Right atrium auricular region (tissue), 2 donors: ENCODE measurements at regions not wholly inside any gene's neighbourhood (a gene's known extent, or its start where the extent isn't known, plus 50 kb on each side); places are given as distances from the start of the nearest gene placed in this dataset.

Experiments
- DNase-seq: peaks from one replicate; pipeline ENCODE4 v3.0.0-alpha.2; 2019; ENCODE audit warnings: low spot score
- H3K27ac ChIP-seq, 2 donors: fragments of 200-600 bp; sonication (generic); 1 replicate in 1 of 2; 2 replicates in 1 of 2; pipeline ENCODE4 v1.5.1; 2016 to 2019
- H3K27me3 ChIP-seq, 2 donors: fragments of 200-600 bp; sonication (generic); one replicate each; pipeline versions ENCODE4 v1.5.1 to v1.6.0; 2017 to 2019
- H3K36me3 ChIP-seq: fragments of 200-600 bp; sonication (generic); one replicate; pipeline ENCODE4 v1.5.1; 2016
- H3K4me1 ChIP-seq, 2 donors: fragments of 200-600 bp; sonication (generic); one replicate each; pipeline versions ENCODE4 v1.5.1 to v1.6.0; 2017 to 2019
- H3K4me3 ChIP-seq, 2 donors: fragments of 200-600 bp; sonication (generic); 1 replicate in 1 of 2; 2 replicates in 1 of 2; pipeline ENCODE4 v1.5.1; 2017 to 2019; ENCODE audit warnings: mild to moderate bottlenecking in 1 of 2, moderate library complexity in 1 of 2
- H3K9me3 ChIP-seq, 2 donors: fragments of 200-600 bp; sonication (generic); one replicate each; pipeline ENCODE4 v1.5.1; 2019
- TF ChIP-seq, protein P1 (sequence below), 2 donors: fragments of 200-600 bp; sonication (generic); IDR thresholded peaks; one replicate each; pipeline ENCODE4 v1.5.1; 2019; ENCODE audit warnings: antibody characterized with exemption in 2 of 2

GRCh38 chr16:79723583-79724168 lies 123.1 kb upstream of the MAF start:
- Histone ChIP-seq H3K4me1 (no peaks in the 10 kb centered on the region), H3K27me3 (no peaks in the 10 kb centered on the region), H3K4me3 (no peak overlapping the region), H3K9me3 (no peaks in the 10 kb centered on the region), H3K27ac (no peak overlapping the region), H3K36me3 (no peaks in the 10 kb centered on the region)
- no peak for DNase-seq
- TF ChIP-seq, protein P1, sequence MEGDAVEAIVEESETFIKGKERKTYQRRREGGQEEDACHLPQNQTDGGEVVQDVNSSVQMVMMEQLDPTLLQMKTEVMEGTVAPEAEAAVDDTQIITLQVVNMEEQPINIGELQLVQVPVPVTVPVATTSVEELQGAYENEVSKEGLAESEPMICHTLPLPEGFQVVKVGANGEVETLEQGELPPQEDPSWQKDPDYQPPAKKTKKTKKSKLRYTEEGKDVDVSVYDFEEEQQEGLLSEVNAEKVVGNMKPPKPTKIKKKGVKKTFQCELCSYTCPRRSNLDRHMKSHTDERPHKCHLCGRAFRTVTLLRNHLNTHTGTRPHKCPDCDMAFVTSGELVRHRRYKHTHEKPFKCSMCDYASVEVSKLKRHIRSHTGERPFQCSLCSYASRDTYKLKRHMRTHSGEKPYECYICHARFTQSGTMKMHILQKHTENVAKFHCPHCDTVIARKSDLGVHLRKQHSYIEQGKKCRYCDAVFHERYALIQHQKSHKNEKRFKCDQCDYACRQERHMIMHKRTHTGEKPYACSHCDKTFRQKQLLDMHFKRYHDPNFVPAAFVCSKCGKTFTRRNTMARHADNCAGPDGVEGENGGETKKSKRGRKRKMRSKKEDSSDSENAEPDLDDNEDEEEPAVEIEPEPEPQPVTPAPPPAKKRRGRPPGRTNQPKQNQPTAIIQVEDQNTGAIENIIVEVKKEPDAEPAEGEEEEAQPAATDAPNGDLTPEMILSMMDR (IDR thresholded peaks at IDR 0.05) = no peak

GRCh38 chr16:79721270-79721669 lies 120.7 kb upstream of the MAF start:
- Histone ChIP-seq H3K36me3 (no peaks in the 10 kb centered on the region), H3K9me3 (no peaks in the 10 kb centered on the region), H3K27me3 (no peaks in the 10 kb centered on the region), H3K27ac (no peak overlapping the region), H3K4me3 (no peak overlapping the region), H3K4me1 (no peaks in the 10 kb centered on the region)
- no peak for DNase-seq
- TF ChIP-seq, protein P1 (IDR thresholded peaks at IDR 0.05) = no peak

- H3K4me1 ChIP-seq = no peaks in the 10 kb centered on the region
- H3K27ac ChIP-seq = no peak overlapping the region
- DNase-seq = no peak
- no peaks in the 10 kb centered on the region for H3K36me3 ChIP-seq
- H3K9me3 ChIP-seq = no peaks in the 10 kb centered on the region
- no peaks in the 10 kb centered on the region for H3K27me3 ChIP-seq
- TF ChIP-seq, protein P1 (IDR thresholded peaks at IDR 0.05) = no peak
- H3K4me3 ChIP-seq = no peak overlapping the region
Observed at GRCh38 chr16:79717333-79718137, 117.0 kb upstream of the MAF start.

GRCh38 chr16:79716645-79717332 lies 116.3 kb upstream of the MAF start:
- no peak overlapping the region for H3K27ac ChIP-seq
- no peaks in the 10 kb centered on the region for H3K9me3 ChIP-seq
- H3K4me1 ChIP-seq = no peaks in the 10 kb centered on the region

DNA sequence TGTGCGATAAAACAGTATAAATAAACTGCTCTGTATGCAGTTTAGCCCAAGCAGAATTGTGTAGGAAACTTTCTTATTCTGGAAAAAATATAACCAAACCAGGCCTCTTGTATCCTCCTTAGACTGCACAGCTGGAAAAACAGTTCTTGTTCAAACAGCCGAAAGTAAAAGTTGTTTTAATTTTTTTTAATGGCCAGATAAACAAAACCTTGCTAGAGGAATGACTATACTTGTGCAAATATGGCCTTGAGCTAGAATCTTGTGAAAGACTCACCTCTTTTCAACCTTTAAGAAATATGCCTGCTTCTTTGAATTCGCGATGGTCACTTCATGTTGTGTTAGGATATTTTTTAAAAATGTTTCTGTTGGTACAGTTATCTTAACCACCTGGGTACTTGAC lies 114.5 kb upstream of the MAF start:
- Histone ChIP-seq H3K4me3 (no peak overlapping the region), H3K9me3 (no peaks in the 10 kb centered on the region), H3K27ac (no peak overlapping the region), H3K36me3 (no peaks in the 10 kb centered on the region), H3K4me1 (no peaks in the 10 kb centered on the region), H3K27me3 (no peaks in the 10 kb centered on the region)
- TF ChIP-seq, protein P1 (IDR thresholded peaks at IDR 0.05) = no peak
- no peak for DNase-seq

More at GRCh38 chr16:79716645-79717332, 116.3 kb upstream of the MAF start:
- no peaks in the 10 kb centered on the region for H3K27me3 ChIP-seq
- no peaks in the 10 kb centered on the region for H3K36me3 ChIP-seq
- TF ChIP-seq, protein P1 (IDR thresholded peaks at IDR 0.05) = no peak
- DNase-seq = no peak
- no peak overlapping the region for H3K4me3 ChIP-seq
